GM12875 (cell line): ENCODE measurements at regions not wholly inside any gene's neighbourhood (a gene's known extent, or its start where the extent isn't known, plus 50 kb on each side); places are given as distances from the start of the nearest gene placed in this dataset.
"Not testable (repeated sequence)": the region's sequence is repeated elsewhere in the genome, so short reads cannot be mapped to it uniquely, and the experiment has no call there.

Experiments
- H3K4me3 ChIP-seq: one replicate; pipeline ENCODE4 v1.5.1; 2011; ENCODE audit warnings: low read depth, low read length, control low read depth
- TF ChIP-seq, protein P1 (sequence below): IDR thresholded peaks from 2 replicates; pipeline ENCODE4 v1.5.1; 2011; ENCODE audit warnings: low read depth, mild to moderate bottlenecking, control low read depth, inconsistent platforms, low read length, moderate library complexity, borderline replicate concordance; ENCODE audit not compliant: insufficient read depth

DNA sequence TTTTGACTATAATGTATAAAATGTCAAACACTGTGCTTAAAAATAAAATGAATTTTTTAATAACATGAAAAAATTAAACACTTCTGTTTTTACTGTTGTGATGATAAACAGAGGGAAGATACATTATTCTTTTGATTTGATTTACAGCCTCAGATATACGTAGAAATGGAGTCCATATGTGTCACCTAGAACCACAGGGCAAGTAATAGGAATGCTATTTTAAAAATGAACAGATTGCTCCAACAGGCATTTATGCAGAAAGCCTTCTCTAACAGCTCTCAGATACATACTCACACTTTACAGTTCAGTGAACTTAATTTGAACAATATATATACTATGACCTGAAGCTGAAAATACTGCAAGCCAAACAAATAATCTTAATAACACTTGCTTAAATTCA lies 1551.0 kb downstream of the GRIK2 start:
- no peak overlapping the region for H3K4me3 ChIP-seq
- TF ChIP-seq, protein P1, sequence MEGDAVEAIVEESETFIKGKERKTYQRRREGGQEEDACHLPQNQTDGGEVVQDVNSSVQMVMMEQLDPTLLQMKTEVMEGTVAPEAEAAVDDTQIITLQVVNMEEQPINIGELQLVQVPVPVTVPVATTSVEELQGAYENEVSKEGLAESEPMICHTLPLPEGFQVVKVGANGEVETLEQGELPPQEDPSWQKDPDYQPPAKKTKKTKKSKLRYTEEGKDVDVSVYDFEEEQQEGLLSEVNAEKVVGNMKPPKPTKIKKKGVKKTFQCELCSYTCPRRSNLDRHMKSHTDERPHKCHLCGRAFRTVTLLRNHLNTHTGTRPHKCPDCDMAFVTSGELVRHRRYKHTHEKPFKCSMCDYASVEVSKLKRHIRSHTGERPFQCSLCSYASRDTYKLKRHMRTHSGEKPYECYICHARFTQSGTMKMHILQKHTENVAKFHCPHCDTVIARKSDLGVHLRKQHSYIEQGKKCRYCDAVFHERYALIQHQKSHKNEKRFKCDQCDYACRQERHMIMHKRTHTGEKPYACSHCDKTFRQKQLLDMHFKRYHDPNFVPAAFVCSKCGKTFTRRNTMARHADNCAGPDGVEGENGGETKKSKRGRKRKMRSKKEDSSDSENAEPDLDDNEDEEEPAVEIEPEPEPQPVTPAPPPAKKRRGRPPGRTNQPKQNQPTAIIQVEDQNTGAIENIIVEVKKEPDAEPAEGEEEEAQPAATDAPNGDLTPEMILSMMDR = no peak

DNA sequence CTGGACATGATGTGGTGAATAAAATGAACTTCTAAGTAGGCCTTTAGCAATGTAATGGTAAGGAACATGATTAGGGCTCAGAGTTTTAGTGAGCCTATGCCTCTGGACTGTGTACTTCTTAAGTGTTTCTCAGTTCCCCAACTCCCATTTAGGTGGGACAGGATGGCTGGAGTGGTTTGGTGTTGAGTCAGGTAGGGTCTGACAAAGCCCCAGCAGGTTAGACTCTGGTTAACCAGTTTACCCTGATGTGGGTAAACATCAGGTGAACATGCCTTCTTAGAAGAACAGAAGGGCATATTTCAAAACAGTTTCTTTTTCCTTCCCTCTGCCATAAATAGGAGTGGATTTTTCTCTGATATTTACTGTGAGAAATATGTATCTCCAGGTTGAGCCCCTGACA lies 1548.7 kb downstream of the GRIK2 start:
- TF ChIP-seq, protein P1 = no peak
- no peak overlapping the region for H3K4me3 ChIP-seq

DNA sequence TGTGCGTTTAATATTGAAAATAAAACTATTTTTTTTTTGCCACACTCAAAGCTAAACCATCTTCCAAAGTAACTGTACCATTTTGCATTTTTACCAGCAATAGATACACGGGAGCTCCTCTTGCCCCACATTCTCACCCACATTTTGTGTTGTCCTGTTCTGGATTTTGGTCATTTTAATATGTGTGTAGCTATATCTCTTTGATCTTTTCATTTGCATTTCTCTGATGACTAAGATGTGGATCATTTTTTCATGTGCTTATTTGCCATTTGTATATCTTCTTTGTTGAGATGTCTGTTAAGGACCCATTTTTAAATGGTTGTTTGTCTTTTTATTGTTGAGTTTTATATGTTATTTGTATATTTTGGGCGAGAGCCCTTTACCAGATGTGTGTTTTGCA lies 1543.5 kb downstream of the GRIK2 start:
- TF ChIP-seq, protein P1 = no peak
- no peak overlapping the region for H3K4me3 ChIP-seq

- no peak overlapping the region for H3K4me3 ChIP-seq
- TF ChIP-seq, protein P1 = no peak
Observed at GRCh38 chr6:102928109-102928508, 1534.6 kb downstream of the GRIK2 start.

DNA sequence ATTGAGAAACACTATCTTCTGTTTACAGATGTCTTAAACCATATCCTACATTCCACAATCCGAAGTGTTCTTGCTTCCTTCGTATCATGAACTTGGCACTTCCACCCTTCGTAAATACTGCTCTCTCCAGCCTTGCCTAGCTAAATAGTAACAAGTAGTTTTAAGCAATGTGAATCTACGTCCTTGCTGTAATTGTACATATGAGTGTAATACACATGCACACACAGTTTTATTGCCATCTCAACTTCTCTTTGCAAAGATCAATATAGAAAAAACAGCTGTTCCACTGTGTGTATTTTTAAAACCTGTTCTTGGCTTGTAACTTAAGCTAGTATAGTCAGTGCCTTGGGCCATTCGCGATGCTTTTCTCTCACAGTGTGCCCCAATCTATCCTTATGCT lies 1524.7 kb downstream of the GRIK2 start:
- TF ChIP-seq, protein P1 = no peak
- H3K4me3 ChIP-seq = no peak overlapping the region

GRCh38 chr6:102911571-102911970 lies 1518.1 kb downstream of the GRIK2 start:
- no peak overlapping the region for H3K4me3 ChIP-seq
- TF ChIP-seq, protein P1 = no peak

- H3K4me3 ChIP-seq = not testable (repeated sequence)
Observed at GRCh38 chr6:102910701-102911139, 1517.2 kb downstream of the GRIK2 start.

GRCh38 chr6:102907181-102907580 lies 1513.7 kb downstream of the GRIK2 start:
- H3K4me3 ChIP-seq = no peak overlapping the region
- TF ChIP-seq, protein P1 = no peak
